ENCODE measurements at regions not wholly inside any gene's neighbourhood (a gene's known extent, or its start where the extent isn't known, plus 50 kb on each side); places are given as distances from the start of the nearest gene placed in this dataset.

- DNase-seq (no peak), ATAC-seq (no peak)
- Histone ChIP-seq H3K36me3 (no peaks in the 10 kb centered on the region), H3K4me3 (no peak overlapping the region), H3K27ac (no peak overlapping the region), H3K9me3 (peaks cover 0 to 6% (median 0%) of the 10 kb centered on the region in 12 donors), H3K27me3 (no peaks in the 10 kb centered on the region), H3K4me1 (no peaks in the 10 kb centered on the region)
- no peak for TF ChIP-seq CTCF (IDR thresholded peaks at IDR 0.05)
- TF ChIP-seq POLR2A (IDR thresholded peaks at IDR 0.05): no peak
- intact Hi-C loops (cut with DNase I): no loop called here
- 91 to 94% (median 93%) methylated on average over 32 to 47 of the region's 47 CpGs for WGBS, 4 donors
These were observed 391.2 kb upstream of the NUDT12 start for GRCh38 chr5:103953601-103954382.

- Histone ChIP-seq H3K36me3 (no peaks in the 10 kb centered on the region), H3K9me3 (peaks cover 0 to 6% (median 0%) of the 10 kb centered on the region in 12 donors), H3K4me3 (no peak overlapping the region), H3K4me1 (no peaks in the 10 kb centered on the region), H3K27me3 (no peaks in the 10 kb centered on the region), H3K27ac (no peak overlapping the region)
- 85 to 91% (median 89%) methylated on average over 1 of the region's 1 CpG for WGBS, 4 donors
- intact Hi-C loops (cut with DNase I): no loop called here
- no peak for ATAC-seq
- no peak for DNase-seq
- TF ChIP-seq CTCF (IDR thresholded peaks at IDR 0.05) (no peak), POLR2A (IDR thresholded peaks at IDR 0.05) (no peak)
These were observed 389.2 kb upstream of the NUDT12 start for GRCh38 chr5:103951776-103952175.

GRCh38 chr5:103943230-103943629, 380.6 kb upstream of the NUDT12 start:
- 76 to 84% (median 78%) methylated on average over 7 of the region's 7 CpGs for WGBS, 4 donors
- ATAC-seq (no peak), DNase-seq (no peak)
- TF ChIP-seq POLR2A (IDR thresholded peaks at IDR 0.05) (no peak), CTCF (IDR thresholded peaks at IDR 0.05) (no peak)
- Histone ChIP-seq H3K36me3 (no peaks in the 10 kb centered on the region), H3K9me3 (no peaks in the 10 kb centered on the region), H3K4me3 (no peak overlapping the region), H3K27me3 (no peaks in the 10 kb centered on the region), H3K4me1 (no peaks in the 10 kb centered on the region), H3K27ac (no peak overlapping the region)
- intact Hi-C loops (cut with DNase I): no loop called here

- Histone ChIP-seq H3K36me3 (no peaks in the 10 kb centered on the region), H3K4me1 (no peaks in the 10 kb centered on the region), H3K27me3 (no peaks in the 10 kb centered on the region), H3K27ac (no peak overlapping the region), H3K9me3 (no peaks in the 10 kb centered on the region), H3K4me3 (no peak overlapping the region)
- intact Hi-C loops (cut with DNase I): no loop called here
- ATAC-seq: no peak
- WGBS, 4 donors: 66 to 77% (median 69%) methylated on average over 6 of the region's 6 CpGs
- DNase-seq: no peak
- TF ChIP-seq CTCF (IDR thresholded peaks at IDR 0.05) (peak in 1 of 12 donors; percentile 14), POLR2A (IDR thresholded peaks at IDR 0.05) (no peak)
These were observed 380.1 kb upstream of the NUDT12 start for GRCh38 chr5:103942587-103943186.
